BLaER1 treated with 17β-estradiol and CSF1 and Interleukin-3, amounts not matched to agents 10 nM and 100 nM (cell line): ENCODE measurements at regions not wholly inside any gene's neighbourhood (a gene's known extent, or its start where the extent isn't known, plus 50 kb on each side); places are given as distances from the start of the nearest gene placed in this dataset.

Experiments
- H3K27ac ChIP-seq, 11 experiments: shearing (Covaris generic); formaldehyde crosslinking; 2 replicates each; pipeline ENCODE4 v1.8.1; 2022
- H3K27me3 ChIP-seq, 11 experiments: shearing (Covaris generic); formaldehyde crosslinking; 2 replicates each; pipeline ENCODE4 v1.8.1; 2022
- H3K36me3 ChIP-seq, 11 experiments: shearing (Covaris generic); formaldehyde crosslinking; 2 replicates each; pipeline ENCODE4 v1.8.1; 2022
- H3K4me1 ChIP-seq, 10 experiments: shearing (Covaris generic); formaldehyde crosslinking; 2 replicates each; pipeline ENCODE4 v1.8.1; 2022
- H3K4me2 ChIP-seq, 11 experiments: shearing (Covaris generic); formaldehyde crosslinking; 2 replicates each; pipeline ENCODE4 v1.8.1; 2022
- H3K4me3 ChIP-seq, 10 experiments: shearing (Covaris generic); formaldehyde crosslinking; 2 replicates each; pipeline ENCODE4 v1.8.1; 2022
- H3K9ac ChIP-seq, 11 experiments: shearing (Covaris generic); formaldehyde crosslinking; 2 replicates each; pipeline ENCODE4 v1.8.1; 2022
- H3K9me3 ChIP-seq, 11 experiments: shearing (Covaris generic); formaldehyde crosslinking; replicated peaks in 1 of 11; 2 replicates each; pipeline ENCODE4 v1.8.1; 2022
- H4K20me1 ChIP-seq, 11 experiments: shearing (Covaris generic); formaldehyde crosslinking; 2 replicates each; pipeline ENCODE4 v1.8.1; 2022
- Cebpa-rat ChIP-seq, 11 experiments: shearing (Covaris generic); IDR thresholded peaks; 2 replicates each; pipeline ENCODE4 v1.8.1; 2022

DNA sequence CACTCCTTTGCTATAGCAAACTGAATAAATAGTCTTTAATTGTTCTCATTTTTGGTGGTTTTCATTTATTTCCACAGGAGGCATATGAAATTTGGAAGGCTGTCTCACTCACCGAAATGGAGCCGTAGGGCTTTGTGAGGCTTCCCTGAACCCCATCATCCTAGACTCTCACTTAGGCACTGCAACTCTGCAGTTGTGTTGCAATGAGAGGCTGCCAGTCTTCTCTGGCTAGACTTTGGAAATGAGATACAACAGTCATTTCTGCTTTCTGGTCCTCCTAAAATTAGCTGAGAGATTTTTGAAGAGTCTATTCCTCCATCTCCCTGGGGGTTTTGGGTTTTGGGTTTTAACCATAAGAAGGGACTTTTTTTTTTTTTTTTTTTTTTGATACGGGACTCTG is 146.5 kb downstream of the SH3BGRL start:
- TF ChIP-seq Cebpa-rat (IDR thresholded peaks at IDR 0.05) = peak in 5 of 11 experiments; percentile 13 to 76 (median 59); a peak in 6 of 22 replicates
- H3K4me2 ChIP-seq = peak overlapping the region in 9 of 11 experiments; percentile 20 to 62 (median 49); a peak in 17 of 22 replicates

GRCh38 chrX:81354954-81355353 is 153.1 kb downstream of the SH3BGRL start:
- peaks cover 74 to 99% (median 90%) of the 10 kb centered on the region in 11 experiments for H3K27me3 ChIP-seq
- H4K20me1 ChIP-seq = no peaks in the 10 kb centered on the region
- H3K36me3 ChIP-seq = no peaks in the 10 kb centered on the region
- H3K9ac ChIP-seq = no peak overlapping the region
- peaks cover 0 to 17% (median 0%) of the 10 kb centered on the region in 10 experiments; a peak in 4 of 20 replicates for H3K4me1 ChIP-seq
- H3K4me2 ChIP-seq = peak overlapping the region in 3 of 11 experiments; percentile 6 to 45 (median 8); a peak in 4 of 22 replicates
- no peak for TF ChIP-seq Cebpa-rat (IDR thresholded peaks at IDR 0.05)
- peaks cover 0 to 27% (median 9%) of the 10 kb centered on the region in 11 experiments; a peak in 12 of 22 replicates for H3K9me3 ChIP-seq
- no peak overlapping the region for H3K4me3 ChIP-seq
- H3K27ac ChIP-seq = no peak overlapping the region

More for the DNA sequence above, 146.5 kb downstream of the SH3BGRL start:
- H3K27ac ChIP-seq = peak overlapping the region in 6 of 11 experiments; percentile 21 to 61 (median 37); a peak in 10 of 22 replicates
- peaks cover 0 to 5% (median 0%) of the 10 kb centered on the region in 11 experiments; a peak in 3 of 22 replicates for H3K9me3 ChIP-seq
- no peak overlapping the region for H3K4me3 ChIP-seq
- H3K27me3 ChIP-seq = peaks cover 26 to 77% (median 65%) of the 10 kb centered on the region in 11 experiments
- H4K20me1 ChIP-seq = 0 out of 22 replicates have a peak, but pooled peaks cover 0 to 3% (median 0%) of the 10 kb centered on the region in 11 experiments
- peaks cover 5 to 24% (median 18%) of the 10 kb centered on the region in 10 experiments; a peak in 18 of 20 replicates for H3K4me1 ChIP-seq
- H3K36me3 ChIP-seq = no peaks in the 10 kb centered on the region
- peak overlapping the region in 1 of 11 experiments; percentile 54; a peak in 2 of 22 replicates for H3K9ac ChIP-seq

GRCh38 chrX:81355436-81355835 is 153.5 kb downstream of the SH3BGRL start:
- Histone ChIP-seq H3K9ac (no peak overlapping the region), H3K27me3 (peaks cover 79 to 100% (median 92%) of the 10 kb centered on the region in 11 experiments), H3K36me3 (no peaks in the 10 kb centered on the region), H3K4me1 (peaks cover 0 to 19% (median 0%) of the 10 kb centered on the region in 10 experiments; a peak in 4 of 20 replicates), H3K9me3 (peaks cover 0 to 27% (median 9%) of the 10 kb centered on the region in 11 experiments; a peak in 12 of 22 replicates), H3K27ac (no peak overlapping the region), H4K20me1 (no peaks in the 10 kb centered on the region), H3K4me3 (no peak overlapping the region), H3K4me2 (peak overlapping the region in 3 of 11 experiments; percentile 6 to 45 (median 8); a peak in 3 of 22 replicates)
- no peak for TF ChIP-seq Cebpa-rat (IDR thresholded peaks at IDR 0.05)

- 0 out of 22 replicates have a peak, but pooled peaks of 1 of the 11 experiments have one; percentile 9 for TF ChIP-seq Cebpa-rat (IDR thresholded peaks at IDR 0.05)
- H3K36me3 ChIP-seq = no peaks in the 10 kb centered on the region
- no peaks in the 10 kb centered on the region for H3K9me3 ChIP-seq
- H4K20me1 ChIP-seq = no peaks in the 10 kb centered on the region; a peak in 1 of 22 replicates
- H3K27ac ChIP-seq = peak overlapping the region in 5 of 11 experiments; percentile 36 to 84 (median 58); a peak in 8 of 22 replicates
- H3K4me3 ChIP-seq = no peak overlapping the region
- H3K9ac ChIP-seq = peak overlapping the region in 3 of 11 experiments; percentile 37 to 71 (median 65); a peak in 2 of 22 replicates
- H3K4me1 ChIP-seq = peaks cover 0 to 24% (median 0%) of the 10 kb centered on the region in 10 experiments; a peak in 4 of 20 replicates
- peak overlapping the region in 3 of 11 experiments; percentile 2 to 59 (median 44); a peak in 3 of 22 replicates for H3K4me2 ChIP-seq
- peaks cover 61 to 99% (median 91%) of the 10 kb centered on the region in 11 experiments for H3K27me3 ChIP-seq
These were observed 165.4 kb downstream of the SH3BGRL start for GRCh38 chrX:81367291-81367690.

DNA sequence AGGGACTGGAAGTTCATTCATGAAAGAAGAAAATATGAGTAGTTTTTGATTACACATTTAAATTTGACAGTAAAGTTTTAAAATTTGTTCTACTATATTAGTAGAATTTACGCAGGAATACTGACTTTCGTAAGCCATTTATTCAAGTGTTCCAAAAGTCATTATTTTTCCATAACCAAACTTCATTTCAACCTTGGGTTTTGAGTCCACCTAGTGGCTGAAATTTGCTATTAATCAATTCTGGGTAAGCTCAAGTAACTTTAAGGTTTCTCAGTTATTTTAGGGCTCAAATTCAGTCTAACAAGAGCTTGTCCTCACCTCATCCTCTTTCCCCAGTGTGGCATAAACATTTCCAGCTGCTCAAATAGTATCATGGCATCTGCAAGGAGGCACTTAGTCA is 175.4 kb downstream of the SH3BGRL start:
- Histone ChIP-seq H3K4me2 (no peak overlapping the region), H3K4me3 (no peak overlapping the region), H4K20me1 (no peaks in the 10 kb centered on the region; a peak in 1 of 22 replicates), H3K27ac (no peak overlapping the region), H3K9ac (no peak overlapping the region), H3K4me1 (peaks cover 0 to 22% (median 0%) of the 10 kb centered on the region in 10 experiments; a peak in 5 of 20 replicates), H3K9me3 (no peaks in the 10 kb centered on the region), H3K36me3 (no peaks in the 10 kb centered on the region), H3K27me3 (peaks cover 52 to 97% (median 78%) of the 10 kb centered on the region in 11 experiments)
- no peak for TF ChIP-seq Cebpa-rat (IDR thresholded peaks at IDR 0.05)

GRCh38 chrX:81378560-81378959 is 176.7 kb downstream of the SH3BGRL start:
- Histone ChIP-seq H3K9ac (no peak overlapping the region), H3K27ac (peak overlapping the region in 2 of 11 experiments; percentile 33 to 47; a peak in 3 of 22 replicates), H3K4me3 (no peak overlapping the region), H3K27me3 (peaks cover 52 to 97% (median 78%) of the 10 kb centered on the region in 11 experiments), H3K4me1 (peaks cover 0 to 22% (median 0%) of the 10 kb centered on the region in 10 experiments; a peak in 5 of 20 replicates), H3K9me3 (no peaks in the 10 kb centered on the region), H4K20me1 (no peaks in the 10 kb centered on the region; a peak in 1 of 22 replicates), H3K4me2 (peak overlapping the region in 3 of 11 experiments; percentile 3 to 43 (median 18); a peak in 4 of 22 replicates), H3K36me3 (no peaks in the 10 kb centered on the region)
- TF ChIP-seq Cebpa-rat (IDR thresholded peaks at IDR 0.05) = peak in 1 of 11 experiments; percentile 29; a peak in 1 of 22 replicates

DNA sequence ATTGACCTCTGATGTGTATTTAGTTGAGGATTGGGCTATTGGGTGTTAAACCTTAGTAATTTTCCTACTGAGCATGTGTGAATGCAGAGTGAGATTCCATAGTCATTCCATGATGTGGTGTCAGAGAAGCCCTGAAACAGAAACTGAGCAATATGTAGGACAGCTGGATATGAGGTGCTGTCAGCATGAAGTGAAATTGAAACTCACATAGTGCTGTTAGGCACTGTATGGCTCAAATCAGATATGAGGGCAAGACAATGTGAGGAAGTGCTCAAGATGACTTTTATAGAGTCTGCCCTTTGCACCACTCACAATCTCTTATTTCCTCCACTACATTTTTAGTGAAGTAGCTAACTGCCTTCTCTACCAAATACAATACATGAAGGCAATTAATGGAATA is 188.3 kb downstream of the SH3BGRL start:
- H3K27ac ChIP-seq = no peak overlapping the region
- TF ChIP-seq Cebpa-rat (IDR thresholded peaks at IDR 0.05) = no peak
- H3K4me1 ChIP-seq = peaks cover 0 to 25% (median 0%) of the 10 kb centered on the region in 10 experiments; a peak in 1 of 20 replicates
- no peaks in the 10 kb centered on the region; a peak in 2 of 22 replicates for H4K20me1 ChIP-seq
- peaks cover 7 to 16% (median 13%) of the 10 kb centered on the region in 11 experiments; a peak in 19 of 22 replicates for H3K9me3 ChIP-seq
- H3K27me3 ChIP-seq = peaks cover 7 to 89% (median 73%) of the 10 kb centered on the region in 11 experiments; a peak in 21 of 22 replicates
- H3K36me3 ChIP-seq = no peaks in the 10 kb centered on the region
- H3K4me3 ChIP-seq = no peak overlapping the region
- H3K4me2 ChIP-seq = no peak overlapping the region
- H3K9ac ChIP-seq = no peak overlapping the region

- no peak for TF ChIP-seq Cebpa-rat (IDR thresholded peaks at IDR 0.05)
- peaks cover 0 to 25% (median 0%) of the 10 kb centered on the region in 10 experiments; a peak in 1 of 20 replicates for H3K4me1 ChIP-seq
- H4K20me1 ChIP-seq = no peaks in the 10 kb centered on the region; a peak in 2 of 22 replicates
- H3K9me3 ChIP-seq = no peaks in the 10 kb centered on the region
- no peak overlapping the region for H3K4me3 ChIP-seq
- no peaks in the 10 kb centered on the region for H3K36me3 ChIP-seq
- H3K9ac ChIP-seq = no peak overlapping the region
- H3K4me2 ChIP-seq = peak overlapping the region in 1 of 11 experiments; percentile 26; a peak in 1 of 22 replicates
- H3K27me3 ChIP-seq = peaks cover 17 to 90% (median 78%) of the 10 kb centered on the region in 11 experiments; a peak in 21 of 22 replicates
- H3K27ac ChIP-seq = no peak overlapping the region
These were observed 190.5 kb downstream of the SH3BGRL start for GRCh38 chrX:81392396-81392795.

DNA sequence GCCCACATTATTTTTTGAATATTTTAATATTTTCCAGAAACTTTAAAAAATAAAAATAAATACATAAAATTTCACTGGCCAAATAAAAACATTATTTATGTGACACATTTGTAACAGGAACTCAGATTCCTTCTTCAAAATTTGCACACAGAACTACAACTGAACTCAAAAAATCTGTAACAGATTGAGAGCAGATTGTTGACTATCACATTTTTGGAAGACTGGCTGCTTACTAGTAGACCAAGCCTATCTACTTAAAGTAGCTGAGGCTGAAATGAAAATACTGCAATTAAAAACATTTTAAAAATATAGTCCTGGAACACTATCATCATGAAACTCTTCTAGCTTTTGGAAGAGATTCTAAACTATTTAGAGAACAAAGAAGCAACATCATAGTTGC is 203.9 kb downstream of the SH3BGRL start:
- no peak overlapping the region for H3K27ac ChIP-seq
- no peak overlapping the region for H3K9ac ChIP-seq
- H3K36me3 ChIP-seq = no peaks in the 10 kb centered on the region
- no peaks in the 10 kb centered on the region for H3K4me1 ChIP-seq
- TF ChIP-seq Cebpa-rat (IDR thresholded peaks at IDR 0.05) = no peak
- H4K20me1 ChIP-seq = peaks cover 0 to 8% (median 0%) of the 10 kb centered on the region in 11 experiments; a peak in 1 of 22 replicates
- H3K4me2 ChIP-seq = no peak overlapping the region
- peaks cover 39 to 94% (median 82%) of the 10 kb centered on the region in 11 experiments for H3K27me3 ChIP-seq
- H3K9me3 ChIP-seq = peaks cover 4 to 13% (median 12%) of the 10 kb centered on the region in 11 experiments; a peak in 15 of 22 replicates
- no peak overlapping the region for H3K4me3 ChIP-seq
